ENCODE measurements at regions not wholly inside any gene's neighbourhood (a gene's known extent, or its start where the extent isn't known, plus 50 kb on each side); places are given as distances from the start of the nearest gene placed in this dataset.

DNA sequence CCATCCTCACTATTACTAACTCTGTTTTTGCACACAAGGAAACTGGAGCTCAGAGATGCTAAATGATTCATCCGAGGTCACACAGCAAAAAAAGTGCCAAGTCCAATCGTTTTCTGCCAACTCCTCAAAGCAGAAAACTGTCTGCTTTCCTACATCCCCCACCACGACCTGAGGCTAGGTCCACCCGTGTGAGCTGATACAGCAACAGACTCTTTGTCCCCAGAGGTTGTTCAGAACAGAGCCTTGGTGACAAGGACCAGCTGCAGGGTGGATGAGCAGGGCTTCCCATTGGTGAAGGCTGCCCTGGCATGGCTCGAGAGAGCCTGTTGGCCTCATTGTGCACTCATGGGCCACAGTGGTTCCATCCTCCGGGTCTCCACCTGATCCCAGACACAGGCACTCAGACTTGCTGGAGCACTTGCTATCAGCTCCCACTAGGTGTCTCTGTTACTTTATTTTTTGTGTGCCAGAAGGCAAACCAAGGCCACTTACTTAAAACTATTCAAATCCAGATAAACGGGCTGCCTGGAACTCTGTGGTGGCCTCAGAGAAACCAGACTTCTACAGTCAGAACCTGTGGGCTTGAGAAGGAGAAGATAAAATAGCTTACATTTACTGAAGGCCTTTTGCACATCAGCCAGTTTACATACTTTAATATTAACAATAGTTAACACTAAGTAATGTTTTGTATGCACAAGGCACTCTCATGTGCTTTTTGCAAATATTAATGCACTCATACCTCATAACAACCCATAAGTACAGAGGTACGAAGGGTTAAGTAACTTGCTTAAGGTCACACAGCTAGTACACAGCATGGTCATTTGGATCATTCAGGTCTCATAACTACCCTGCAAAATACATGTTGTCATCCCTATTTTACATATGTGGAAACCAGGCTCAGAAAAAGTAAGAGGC lies 62.9 kb upstream of the CTIF start:
- TF ChIP-seq POLR2A (IDR thresholded peaks at IDR 0.05) = no peak
- TF ChIP-seq, protein P1, sequence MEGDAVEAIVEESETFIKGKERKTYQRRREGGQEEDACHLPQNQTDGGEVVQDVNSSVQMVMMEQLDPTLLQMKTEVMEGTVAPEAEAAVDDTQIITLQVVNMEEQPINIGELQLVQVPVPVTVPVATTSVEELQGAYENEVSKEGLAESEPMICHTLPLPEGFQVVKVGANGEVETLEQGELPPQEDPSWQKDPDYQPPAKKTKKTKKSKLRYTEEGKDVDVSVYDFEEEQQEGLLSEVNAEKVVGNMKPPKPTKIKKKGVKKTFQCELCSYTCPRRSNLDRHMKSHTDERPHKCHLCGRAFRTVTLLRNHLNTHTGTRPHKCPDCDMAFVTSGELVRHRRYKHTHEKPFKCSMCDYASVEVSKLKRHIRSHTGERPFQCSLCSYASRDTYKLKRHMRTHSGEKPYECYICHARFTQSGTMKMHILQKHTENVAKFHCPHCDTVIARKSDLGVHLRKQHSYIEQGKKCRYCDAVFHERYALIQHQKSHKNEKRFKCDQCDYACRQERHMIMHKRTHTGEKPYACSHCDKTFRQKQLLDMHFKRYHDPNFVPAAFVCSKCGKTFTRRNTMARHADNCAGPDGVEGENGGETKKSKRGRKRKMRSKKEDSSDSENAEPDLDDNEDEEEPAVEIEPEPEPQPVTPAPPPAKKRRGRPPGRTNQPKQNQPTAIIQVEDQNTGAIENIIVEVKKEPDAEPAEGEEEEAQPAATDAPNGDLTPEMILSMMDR (IDR thresholded peaks at IDR 0.05) = peak; percentile 80 to 88 (median 86)

All from right lobe of liver (tissue), 4 donors.